NCI-H526 treated with DMSO at 0.1 percent for 48 hours (cell line): ENCODE measurements at regions not wholly inside any gene's neighbourhood (a gene's known extent, or its start where the extent isn't known, plus 50 kb on each side); places are given as distances from the start of the nearest gene placed in this dataset.
"Not testable (repeated sequence)": the region's sequence is repeated elsewhere in the genome, so short reads cannot be mapped to it uniquely, and the experiment has no call there.

ENCODE experiments used
- DNase-seq: peaks from one replicate; lab custom pipeline; 2025; lab: John Stamatoyannopoulos, UW

DNA sequence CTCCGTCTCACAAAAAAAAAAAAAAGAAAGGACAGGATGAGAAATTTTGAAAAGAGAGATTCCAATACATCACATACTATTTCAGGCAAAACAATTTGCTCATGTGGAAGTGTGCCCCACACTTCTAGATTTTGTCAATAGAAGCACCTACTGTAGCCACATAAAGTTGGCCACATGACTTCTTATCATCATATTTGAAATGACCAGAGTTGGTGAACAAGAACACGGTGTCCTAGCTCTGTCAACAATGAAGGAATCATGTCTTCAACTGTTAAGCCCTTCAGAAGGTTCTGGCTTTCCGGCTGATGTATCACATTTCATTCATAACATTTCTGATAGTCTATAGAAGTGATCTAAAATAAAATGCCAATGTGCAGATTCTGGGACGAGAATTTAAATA is 534.5 kb downstream of the TMEM114 start:
- DNase-seq = no peak

DNA sequence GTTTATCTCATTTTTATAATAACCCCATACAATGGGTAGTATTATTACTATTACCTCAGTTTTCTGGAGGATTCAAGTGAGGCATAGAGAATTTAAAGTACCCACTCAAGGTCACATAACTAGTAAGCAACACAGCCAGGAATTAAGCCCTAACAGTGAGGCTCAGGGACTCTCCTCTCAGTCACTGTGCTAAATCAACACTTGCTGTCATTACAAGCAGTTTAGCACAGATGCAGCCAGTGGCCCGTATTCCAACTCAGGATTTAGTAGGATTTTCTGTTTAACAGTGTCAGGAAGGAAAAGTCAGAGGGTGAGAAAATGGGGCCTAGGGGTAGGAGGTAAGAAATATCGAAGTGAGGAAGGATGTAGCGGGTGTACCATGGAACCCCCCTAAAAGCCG is 536.9 kb downstream of the TMEM114 start:
- no peak for DNase-seq

DNA sequence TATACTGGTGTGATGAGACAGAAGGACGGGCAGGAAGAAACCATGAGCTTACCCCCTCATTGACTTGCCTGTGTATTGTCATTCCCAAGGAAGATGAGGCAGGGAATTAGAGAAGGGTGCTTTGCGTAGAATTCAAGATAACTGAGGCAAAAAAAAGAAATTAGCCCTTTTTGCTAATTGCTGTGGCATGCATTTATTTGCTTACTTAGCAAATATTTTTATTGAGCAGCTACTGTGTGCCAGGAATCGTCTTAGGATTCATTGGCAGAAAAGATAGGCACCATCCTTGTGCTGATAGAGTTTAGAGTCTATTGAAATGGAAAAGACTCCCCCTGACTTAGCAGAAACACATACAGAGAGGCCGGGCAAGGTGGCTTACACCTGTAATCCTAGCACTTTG is 541.9 kb downstream of the TMEM114 start:
- no peak for DNase-seq

DNA sequence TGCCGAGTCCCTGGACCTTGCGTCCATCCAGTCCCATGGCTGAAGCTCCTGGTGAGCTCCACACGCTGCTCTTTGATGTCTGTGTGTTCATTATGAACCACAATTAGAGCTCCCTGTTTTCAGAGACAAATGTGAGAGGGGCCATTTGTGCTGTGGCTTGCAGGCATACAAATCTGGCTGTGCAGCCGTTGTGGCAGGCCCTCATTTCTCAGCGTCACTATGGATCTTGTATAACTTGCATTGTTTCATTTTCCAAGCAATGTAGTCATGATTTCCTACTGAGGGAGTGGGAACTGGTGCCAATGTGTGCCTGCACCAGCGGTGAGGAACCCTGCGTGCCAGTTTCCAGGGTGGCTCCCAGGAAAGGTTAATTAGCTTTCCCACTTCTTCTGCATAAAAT is 542.6 kb downstream of the TMEM114 start:
- DNase-seq = no peak

DNA sequence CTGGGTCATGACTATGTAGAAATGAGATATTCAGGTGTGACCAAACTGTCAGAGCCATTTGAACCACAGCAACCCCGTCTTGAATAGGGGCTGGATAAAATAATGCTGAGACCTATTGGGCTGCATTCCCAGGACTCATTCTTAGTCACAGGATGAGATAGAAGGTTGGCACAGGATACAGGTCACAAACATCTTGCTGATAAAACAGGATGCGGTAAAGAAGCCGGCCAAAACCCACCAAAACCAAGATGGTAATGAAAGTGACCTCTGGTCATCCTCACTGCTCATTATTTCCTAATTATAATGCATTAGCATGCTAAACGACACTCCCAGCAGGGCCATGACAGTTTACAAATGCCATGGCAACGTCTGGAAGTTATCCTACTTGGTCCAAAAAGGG is 545.5 kb downstream of the TMEM114 start:
- no peak for DNase-seq

DNA sequence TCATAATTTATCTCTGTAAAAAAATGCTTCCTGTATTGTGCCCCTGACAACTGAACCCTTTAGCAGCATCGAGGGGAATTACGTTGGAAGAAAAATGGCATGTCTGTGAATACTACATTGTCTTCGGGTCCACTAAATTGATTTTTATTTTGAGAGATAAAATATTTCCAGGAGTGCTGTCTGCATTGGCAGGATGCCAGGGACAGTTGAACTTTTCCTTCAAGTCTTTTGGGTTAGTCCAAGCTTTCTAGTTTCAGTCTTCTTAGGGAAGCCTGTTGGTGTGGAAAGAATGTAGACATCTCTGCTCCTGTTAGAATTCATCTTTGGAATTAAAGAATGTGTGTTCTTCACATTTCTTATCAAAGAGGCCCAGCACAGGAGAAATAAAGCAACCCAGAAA is 557.9 kb downstream of the TMEM114 start:
- DNase-seq = no peak

DNA sequence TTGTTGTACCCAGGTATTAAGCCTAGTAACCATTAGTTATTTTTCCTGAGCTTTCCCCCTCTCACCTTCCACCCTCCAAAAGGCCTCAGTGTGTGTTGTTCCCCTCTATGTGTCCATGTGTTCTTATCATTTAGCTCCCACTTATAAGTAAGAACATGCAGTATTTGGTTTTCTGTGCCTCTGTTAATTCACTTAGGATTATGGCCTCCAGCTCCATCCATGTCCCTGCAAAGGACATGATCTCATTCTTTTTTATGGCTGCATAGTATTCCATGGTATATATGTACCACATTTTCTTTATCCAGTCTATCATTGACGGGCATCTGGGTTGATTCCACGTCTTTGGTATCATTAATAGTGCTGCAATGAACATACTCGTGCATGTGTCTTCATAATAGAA is 560.3 kb downstream of the TMEM114 start:
- not testable (repeated sequence) for DNase-seq

DNA sequence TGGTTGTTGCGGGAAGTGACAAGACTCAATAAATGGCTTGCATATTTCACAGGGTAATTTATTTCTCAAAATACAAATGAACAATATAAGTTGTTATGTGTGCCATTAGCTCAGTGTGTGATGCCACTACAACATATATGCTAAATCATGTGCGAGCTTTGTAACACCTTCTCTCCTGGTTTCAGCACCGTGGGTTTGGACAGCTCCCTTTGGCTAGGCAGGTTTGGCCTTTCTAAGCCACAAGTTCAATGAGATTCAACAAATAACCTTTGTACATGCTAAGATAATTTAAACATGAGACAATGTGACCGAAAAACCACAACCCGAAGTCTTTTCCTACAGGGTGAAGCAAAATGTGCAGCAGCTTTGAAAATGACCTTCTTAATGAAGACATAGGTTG is 563.9 kb downstream of the TMEM114 start:
- no peak for DNase-seq

DNA sequence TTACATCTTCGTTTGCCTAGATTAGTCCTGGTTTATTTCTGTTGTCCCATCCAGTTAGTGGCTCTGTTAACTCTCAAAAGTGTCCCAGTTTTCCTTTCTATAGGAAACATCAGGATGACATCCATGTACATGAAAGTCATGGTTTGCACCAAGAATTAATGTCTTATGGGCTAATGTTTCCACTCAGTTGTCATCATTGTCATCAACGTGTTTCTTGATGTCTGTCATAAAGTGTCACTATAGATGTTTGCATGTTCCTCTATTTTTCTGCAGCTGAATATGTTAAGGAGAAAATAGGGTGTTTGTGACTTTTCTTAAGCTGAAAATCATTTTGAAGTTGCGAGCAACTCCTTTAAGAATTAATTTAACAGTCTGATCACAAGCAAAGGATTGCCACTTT is 567.0 kb downstream of the TMEM114 start:
- DNase-seq = no peak

DNA sequence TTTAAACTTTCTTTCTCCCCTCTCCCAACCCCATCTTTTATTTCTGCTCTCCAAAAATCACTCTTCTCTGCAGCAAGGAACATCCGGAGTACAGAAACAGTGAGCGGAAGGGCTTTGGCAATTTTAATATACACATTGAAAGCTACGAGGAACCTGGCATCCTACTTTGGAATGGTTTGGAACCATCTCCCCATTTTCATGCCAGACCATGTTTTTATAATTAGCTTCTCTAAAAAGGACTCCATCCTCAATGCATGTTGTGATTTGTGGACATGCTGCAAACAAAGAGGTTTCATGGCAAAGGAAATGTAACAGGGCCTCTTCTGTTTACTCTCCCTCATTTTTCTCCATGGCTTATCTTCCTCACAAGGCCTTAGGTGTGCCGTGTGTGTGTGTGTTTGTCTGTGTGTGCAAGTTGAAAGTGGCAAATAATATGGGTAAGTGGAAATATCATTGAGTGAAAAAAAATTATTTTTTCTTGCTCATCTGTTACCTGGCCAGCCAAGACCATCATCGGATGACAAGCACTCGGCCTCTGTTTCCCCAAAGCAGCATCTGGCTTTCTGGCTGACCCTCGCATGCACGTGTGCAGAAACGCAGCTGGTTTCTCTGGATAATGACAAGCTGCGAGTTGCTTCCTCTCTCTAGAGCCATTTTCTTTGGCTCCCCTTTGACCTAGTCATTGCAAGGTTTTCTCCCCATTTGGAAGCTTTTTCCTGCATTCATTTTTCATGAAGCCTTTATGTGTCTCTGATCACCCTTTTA is 585.0 kb downstream of the TMEM114 start:
- DNase-seq = no peak

DNA sequence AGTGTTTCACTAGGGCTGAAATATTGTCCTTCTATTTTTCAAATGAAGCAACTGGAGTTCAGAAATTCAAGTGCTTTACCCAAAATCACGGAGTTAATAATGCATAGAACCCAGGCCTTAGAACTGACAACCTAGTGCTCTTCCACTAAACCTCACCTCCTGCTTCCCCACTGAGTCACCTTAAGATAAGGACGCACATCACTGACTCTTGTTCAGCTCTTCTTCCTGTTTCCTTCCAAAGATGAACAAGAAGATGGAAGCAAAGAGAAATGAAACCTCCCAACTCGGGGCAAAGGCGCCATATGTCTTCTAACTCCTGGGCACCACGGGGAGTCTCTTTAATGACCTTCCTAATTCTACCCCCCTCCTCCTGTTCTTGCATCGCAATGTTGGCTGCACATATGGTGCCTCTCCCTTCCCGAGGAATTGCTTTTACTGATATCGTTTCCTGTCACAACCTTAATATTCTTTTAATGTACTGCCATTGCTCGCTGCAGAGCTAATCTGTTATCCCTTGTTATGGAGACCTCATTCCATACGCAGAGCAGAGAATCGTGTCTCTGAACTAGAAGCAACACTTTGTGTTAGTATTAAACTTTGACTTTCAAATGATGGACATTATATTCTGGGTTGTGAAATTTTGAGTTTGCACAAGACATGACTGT is 591.4 kb downstream of the TMEM114 start:
- no peak for DNase-seq

DNA sequence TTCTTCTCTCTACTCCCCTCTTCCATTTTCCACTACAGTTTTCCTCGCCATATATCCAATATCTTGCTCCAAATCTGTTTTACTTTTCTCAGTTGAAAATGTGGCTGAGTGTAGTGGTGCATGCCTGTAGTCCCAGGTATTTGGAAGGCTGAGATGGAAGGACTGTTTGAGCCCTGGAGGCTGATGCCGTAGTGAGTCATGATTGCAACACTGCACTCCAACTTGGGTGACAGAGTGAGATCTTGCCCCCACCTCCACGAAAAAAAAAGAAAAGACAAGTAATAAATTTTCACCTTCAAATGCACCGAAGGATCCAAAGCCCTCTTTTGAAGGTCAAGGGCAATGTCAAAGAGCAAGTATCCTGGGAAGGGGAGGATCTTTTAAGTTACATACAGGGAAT is 592.3 kb downstream of the TMEM114 start:
- no peak for DNase-seq

DNA sequence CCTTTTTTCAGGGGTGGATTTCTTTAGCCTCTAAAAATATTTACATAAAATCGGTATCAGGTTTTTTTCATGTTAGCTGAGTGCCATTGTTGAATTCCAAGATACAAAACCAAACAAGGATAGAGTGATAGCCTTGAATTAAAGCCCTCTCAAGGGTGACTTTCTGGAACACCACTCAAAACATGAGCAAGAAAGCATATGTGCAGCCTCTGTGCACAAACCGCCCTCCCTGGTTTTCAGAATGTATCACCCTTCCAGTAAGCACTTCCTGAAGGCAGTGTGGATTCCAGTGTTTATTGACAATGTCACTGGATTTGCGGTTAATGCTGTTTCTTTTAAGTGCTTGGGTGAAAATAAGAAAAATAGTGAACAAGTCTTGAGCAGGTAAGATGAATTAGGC is 597.7 kb downstream of the TMEM114 start:
- DNase-seq = no peak

DNA sequence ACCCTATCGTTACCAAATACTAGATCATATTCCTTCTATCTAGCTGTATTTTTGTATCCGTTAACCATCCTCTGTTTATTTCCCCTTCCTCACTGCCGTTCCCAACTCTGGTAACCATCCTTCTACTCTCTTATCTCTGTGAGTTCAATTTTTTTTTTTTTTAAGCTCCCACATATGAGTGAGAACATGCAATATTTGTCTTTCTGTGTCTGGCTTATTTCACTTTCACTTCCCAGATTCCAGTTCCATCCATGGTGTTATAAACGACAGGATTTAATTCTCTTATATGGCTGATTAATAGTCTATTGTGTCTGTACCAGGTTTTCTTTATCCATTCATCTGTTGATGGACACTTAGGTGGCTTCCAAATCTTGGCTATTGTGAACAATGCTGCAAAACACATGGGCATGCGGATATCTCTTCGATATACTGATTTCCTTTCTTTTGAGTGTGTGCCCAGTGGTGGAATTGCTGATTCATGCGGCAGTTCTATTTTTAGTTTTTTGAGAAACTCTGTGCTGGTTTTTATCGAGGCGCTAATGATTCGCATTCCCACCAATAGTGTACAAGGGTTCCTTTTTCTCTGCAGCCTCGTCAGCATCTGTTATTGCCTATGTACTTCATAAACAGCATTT is 599.6 kb downstream of the TMEM114 start:
- no peak for DNase-seq

DNA sequence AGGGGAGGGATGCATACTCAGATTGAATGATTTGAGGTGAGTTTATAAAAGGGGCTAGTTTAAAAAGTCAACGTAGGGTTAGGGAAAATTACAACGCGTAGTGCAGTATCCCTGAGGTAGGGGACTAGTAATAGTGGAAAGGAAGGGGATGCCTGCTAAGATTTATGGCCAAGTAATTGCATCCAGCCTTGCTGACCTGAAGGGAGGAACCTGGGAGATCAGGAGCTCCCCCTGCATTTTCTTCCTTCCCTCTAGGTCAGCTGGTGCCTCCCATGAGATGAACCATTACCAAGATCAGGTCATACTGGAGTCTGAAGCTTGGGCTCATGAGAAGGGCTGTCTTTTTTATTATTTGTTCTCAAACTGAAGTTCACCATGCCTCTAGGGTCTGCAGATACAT is 606.6 kb downstream of the TMEM114 start:
- DNase-seq = no peak

DNA sequence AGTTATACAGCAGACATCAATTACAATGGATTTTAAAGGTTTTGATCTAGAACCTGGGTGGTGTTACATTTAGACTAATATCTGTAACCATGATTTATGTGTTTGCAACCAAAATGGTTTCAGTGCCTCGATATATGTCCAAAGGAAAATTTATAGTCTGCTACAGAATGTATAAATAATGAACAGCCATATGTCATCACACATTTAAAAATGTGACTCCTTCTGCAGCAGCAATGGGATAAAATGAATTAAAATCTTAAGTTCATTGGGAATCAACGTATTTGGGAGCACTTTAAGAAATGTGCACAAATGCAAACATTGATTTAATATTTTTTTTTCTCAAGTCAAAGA is 610.2 kb downstream of the TMEM114 start:
- no peak for DNase-seq

DNA sequence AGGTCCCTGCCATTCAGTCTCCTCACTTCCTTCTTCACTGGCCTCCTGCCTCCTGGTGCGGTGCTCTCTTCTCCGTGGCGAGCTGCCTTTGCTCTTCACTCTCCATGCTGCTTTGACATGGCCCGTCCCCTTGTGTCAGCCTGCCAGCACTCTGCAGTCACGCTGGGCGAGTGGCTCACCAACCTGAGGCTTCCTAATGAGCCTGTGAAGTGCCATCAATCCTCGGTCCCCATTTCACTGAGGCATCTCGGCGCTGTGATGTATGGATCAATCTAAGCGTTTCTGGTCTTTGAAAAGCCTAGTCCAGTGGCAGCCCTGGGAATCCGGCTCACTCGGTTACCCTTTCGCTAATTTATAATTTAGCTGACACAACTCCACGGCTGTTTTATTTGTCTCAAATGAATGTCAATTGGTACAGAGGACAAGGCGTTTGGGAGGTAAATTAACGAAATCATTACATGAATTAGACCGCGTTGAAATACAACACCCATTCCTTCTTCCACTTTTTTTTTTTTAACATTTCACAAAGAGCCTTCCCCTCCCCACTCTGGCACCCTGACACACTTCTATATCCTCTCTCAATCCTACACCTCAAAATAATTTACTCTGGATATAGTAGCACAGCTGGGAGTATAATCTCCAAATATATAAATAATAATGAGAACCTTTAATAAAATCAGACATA is 610.7 kb downstream of the TMEM114 start:
- DNase-seq = no peak

DNA sequence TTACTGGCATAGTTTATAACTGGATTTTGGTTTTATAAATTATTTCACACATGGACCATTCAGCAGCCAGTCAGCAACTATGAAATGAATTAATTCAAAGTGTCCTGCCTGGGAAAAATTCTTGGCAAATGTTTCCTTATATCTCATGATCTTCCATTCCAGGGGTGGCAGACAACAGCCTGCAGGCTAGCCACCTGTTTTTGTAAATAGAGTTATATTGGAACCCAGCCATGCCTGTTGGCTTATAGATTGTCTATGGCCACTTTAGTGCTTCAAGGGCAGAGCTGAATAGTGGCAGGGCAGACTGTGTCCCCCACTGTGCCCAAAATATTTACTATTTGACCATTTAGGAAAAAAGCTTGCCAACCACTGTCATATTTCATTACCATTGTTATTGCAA is 613.7 kb downstream of the TMEM114 start:
- DNase-seq = no peak

DNA sequence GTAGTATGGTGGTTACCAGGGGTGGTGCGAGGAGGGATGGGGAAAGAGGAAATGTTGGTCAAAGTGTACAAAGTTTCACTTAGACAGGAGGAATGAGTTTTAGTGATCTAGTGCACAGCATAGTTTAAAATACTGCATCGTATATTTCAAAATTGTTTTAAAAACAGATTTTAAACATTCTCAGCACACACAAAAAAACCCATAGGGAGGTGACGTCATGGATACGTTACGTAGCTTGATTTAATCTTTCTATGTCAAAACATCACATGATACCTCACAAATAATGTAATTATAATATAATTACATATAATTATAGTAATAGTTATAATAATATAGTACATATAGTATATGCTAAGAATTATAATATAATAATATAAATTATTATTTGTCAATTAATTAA is 614.2 kb downstream of the TMEM114 start:
- no peak for DNase-seq

DNA sequence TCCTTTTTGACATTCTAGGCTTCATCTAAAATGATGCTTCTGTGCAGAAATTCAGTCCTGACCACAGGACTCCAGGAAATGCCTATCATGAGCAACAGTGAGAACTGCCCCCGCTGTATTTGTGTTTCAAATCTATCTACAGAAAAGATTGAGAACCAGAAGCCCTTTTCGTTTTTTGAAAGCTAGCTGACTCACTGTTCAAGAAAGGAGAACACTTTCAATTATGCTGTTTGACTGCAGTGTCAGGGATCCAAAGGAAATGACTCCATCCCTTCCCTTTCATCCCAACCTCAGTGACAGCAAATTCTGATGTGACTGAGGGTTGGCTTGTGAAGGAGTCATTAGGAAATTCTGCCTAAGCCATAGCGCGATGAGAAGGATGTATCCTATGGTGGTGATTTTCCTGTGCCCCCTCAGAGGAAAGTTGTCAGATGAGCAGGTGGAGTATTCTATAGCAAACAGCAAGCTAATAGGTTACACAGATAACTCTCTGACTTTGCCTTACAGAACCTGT is 622.3 kb downstream of the TMEM114 start:
- no peak for DNase-seq

DNA sequence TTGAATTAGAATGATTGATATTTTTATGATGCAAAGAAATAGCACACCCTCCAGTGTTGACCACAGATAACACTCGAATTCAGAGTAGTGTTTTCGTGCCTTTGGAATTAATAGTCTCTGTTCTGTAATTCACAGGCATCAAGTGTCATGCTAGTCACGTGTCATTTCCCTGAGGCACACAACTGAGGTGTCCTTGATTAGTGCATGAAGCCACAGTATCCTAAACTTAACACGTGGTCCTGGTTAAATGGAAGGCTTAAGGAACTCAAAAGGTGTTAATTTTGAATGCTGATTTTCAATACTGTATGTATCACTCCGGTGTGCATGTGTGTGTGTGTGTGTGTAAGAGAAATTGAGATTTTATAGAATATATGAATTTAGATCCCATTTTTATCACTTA is 625.6 kb downstream of the TMEM114 start:
- DNase-seq = no peak

DNA sequence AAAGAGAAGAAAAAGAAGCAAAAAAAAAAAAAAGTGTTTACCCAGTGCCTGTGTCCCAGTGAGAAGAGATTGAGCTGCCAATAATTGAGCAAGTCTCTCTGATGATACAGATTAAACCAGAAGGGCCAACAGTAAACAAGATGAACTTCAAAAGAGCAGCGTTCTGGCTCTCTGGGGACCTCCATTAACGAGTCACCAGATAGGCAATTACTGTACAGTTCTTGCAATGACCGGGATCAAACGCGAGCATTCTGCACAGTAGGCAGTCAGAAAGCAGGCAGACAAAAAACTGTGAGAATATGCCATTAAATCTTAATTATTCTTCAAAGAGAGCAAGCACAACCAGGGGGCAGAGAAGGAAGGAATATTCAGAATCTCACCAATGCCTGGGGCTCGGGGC is 626.1 kb downstream of the TMEM114 start:
- no peak for DNase-seq
